ENCODE measurements at regions not wholly inside any gene's neighbourhood (a gene's known extent, or its start where the extent isn't known, plus 50 kb on each side); places are given as distances from the start of the nearest gene placed in this dataset.

- no peak for TF ChIP-seq USF1 (IDR thresholded peaks at IDR 0.05)
- TF ChIP-seq YY1 (IDR thresholded peaks at IDR 0.05; ENCODE audit: low read depth): no peak
- no peak for TF ChIP-seq TEAD4 (IDR thresholded peaks at IDR 0.05)
- TF ChIP-seq RAD21 (IDR thresholded peaks at IDR 0.05; ENCODE audit: low read depth): no peak
- TF ChIP-seq NFIC (IDR thresholded peaks at IDR 0.05): no peak
- no peak for TF ChIP-seq FOXM1 (IDR thresholded peaks at IDR 0.05; ENCODE audit: borderline replicate concordance, low read depth)
- no peak for TF ChIP-seq EGR1 (IDR thresholded peaks at IDR 0.05)
- TF ChIP-seq MAX (IDR thresholded peaks at IDR 0.05): no peak
- no peak for TF ChIP-seq EP300 (IDR thresholded peaks at IDR 0.05; ENCODE audit: borderline replicate concordance)
Observed at GRCh38 chr13:103833294-103833852, 767.2 kb upstream of the SLC10A2 start.

- no peak for TF ChIP-seq CEBPB (IDR thresholded peaks at IDR 0.05)
- TF ChIP-seq MAX (IDR thresholded peaks at IDR 0.05): no peak
- TF ChIP-seq TEAD4 (IDR thresholded peaks at IDR 0.05): no peak
- TF ChIP-seq EP300 (IDR thresholded peaks at IDR 0.05; ENCODE audit: borderline replicate concordance): no peak
- TF ChIP-seq EGR1 (IDR thresholded peaks at IDR 0.05): no peak
- no peak for TF ChIP-seq TAF1 (IDR thresholded peaks at IDR 0.05; ENCODE audit: low read depth)
- TF ChIP-seq USF1 (IDR thresholded peaks at IDR 0.05): no peak
- no peak for TF ChIP-seq YY1 (IDR thresholded peaks at IDR 0.05; ENCODE audit: low read depth)
- TF ChIP-seq ZBTB7A (IDR thresholded peaks at IDR 0.05; ENCODE audit: low read depth): no peak
- TF ChIP-seq NFIC (IDR thresholded peaks at IDR 0.05): no peak
- TF ChIP-seq REST (IDR thresholded peaks at IDR 0.05; ENCODE audit: low read depth): no peak
- no peak for TF ChIP-seq RAD21 (IDR thresholded peaks at IDR 0.05; ENCODE audit: low read depth)
- no peak for TF ChIP-seq FOXM1 (IDR thresholded peaks at IDR 0.05; ENCODE audit: borderline replicate concordance, low read depth)
- TF ChIP-seq TCF12 (IDR thresholded peaks at IDR 0.05; ENCODE audit: low read depth): no peak
- TF ChIP-seq CREB1 (IDR thresholded peaks at IDR 0.05; ENCODE audit: low read depth): no peak
Observed at GRCh38 chr13:103815619-103816018, 749.4 kb upstream of the SLC10A2 start.

GRCh38 chr13:103812971-103813370, 746.8 kb upstream of the SLC10A2 start:
- no peak for TF ChIP-seq ZBTB7A (IDR thresholded peaks at IDR 0.05; ENCODE audit: low read depth)
- no peak for TF ChIP-seq EGR1 (IDR thresholded peaks at IDR 0.05)
- no peak for TF ChIP-seq NFIC (IDR thresholded peaks at IDR 0.05)
- TF ChIP-seq EP300 (IDR thresholded peaks at IDR 0.05; ENCODE audit: borderline replicate concordance): no peak
- TF ChIP-seq CREB1 (IDR thresholded peaks at IDR 0.05; ENCODE audit: low read depth): no peak
- TF ChIP-seq YY1 (IDR thresholded peaks at IDR 0.05; ENCODE audit: low read depth): no peak
- TF ChIP-seq USF1 (IDR thresholded peaks at IDR 0.05): no peak
- TF ChIP-seq FOXM1 (IDR thresholded peaks at IDR 0.05; ENCODE audit: borderline replicate concordance, low read depth): no peak
- TF ChIP-seq REST (IDR thresholded peaks at IDR 0.05; ENCODE audit: low read depth): no peak
- no peak for TF ChIP-seq TCF12 (IDR thresholded peaks at IDR 0.05; ENCODE audit: low read depth)
- TF ChIP-seq TAF1 (IDR thresholded peaks at IDR 0.05; ENCODE audit: low read depth): no peak
- no peak for TF ChIP-seq TEAD4 (IDR thresholded peaks at IDR 0.05)
- no peak for TF ChIP-seq RAD21 (IDR thresholded peaks at IDR 0.05; ENCODE audit: low read depth)

- TF ChIP-seq EGR1 (IDR thresholded peaks at IDR 0.05) (no peak), TCF12 (IDR thresholded peaks at IDR 0.05; ENCODE audit: low read depth) (no peak), EP300 (IDR thresholded peaks at IDR 0.05; ENCODE audit: borderline replicate concordance) (no peak), YY1 (IDR thresholded peaks at IDR 0.05; ENCODE audit: low read depth) (no peak), FOXM1 (IDR thresholded peaks at IDR 0.05; ENCODE audit: borderline replicate concordance, low read depth) (no peak), RAD21 (IDR thresholded peaks at IDR 0.05; ENCODE audit: low read depth) (no peak), TEAD4 (IDR thresholded peaks at IDR 0.05) (no peak), ZBTB7A (IDR thresholded peaks at IDR 0.05; ENCODE audit: low read depth) (no peak), CREB1 (IDR thresholded peaks at IDR 0.05; ENCODE audit: low read depth) (no peak), MAX (IDR thresholded peaks at IDR 0.05) (no peak), NFIC (IDR thresholded peaks at IDR 0.05) (no peak), REST (IDR thresholded peaks at IDR 0.05; ENCODE audit: low read depth) (no peak), USF1 (IDR thresholded peaks at IDR 0.05) (no peak)
Observed at GRCh38 chr13:103812558-103812957, 746.3 kb upstream of the SLC10A2 start.
